AG04449 (cell line): ENCODE measurements at regions not wholly inside any gene's neighbourhood (a gene's known extent, or its start where the extent isn't known, plus 50 kb on each side); places are given as distances from the start of the nearest gene placed in this dataset.

ENCODE experiments used
- CTCF ChIA-PET: fragments of 350-600 bp; formaldehyde crosslinking; extraction: SDS; loops from one replicate; lab custom pipeline; 2021; ENCODE audit warnings: antibody characterized with exemption; lab: Yijun Ruan, JAX
- POLR2A ChIA-PET: fragments of 400-600, 350-600 bp; formaldehyde crosslinking; extraction: SDS; loops from one replicate; lab custom pipeline; 2020; ENCODE audit warnings: antibody characterized with exemption, inconsistent platforms; lab: Yijun Ruan, JAX
- DNase-seq: peaks from one replicate; pipeline ENCODE4 v3.0.0-alpha.2; 2010; ENCODE audit warnings: low read depth, low spot score
- H3K4me3 ChIP-seq: 2 replicates; pipeline ENCODE4 v1.5.1; 2011; ENCODE audit warnings: low read depth, mild to moderate bottlenecking, control low read depth, low read length
- TF ChIP-seq, protein P1 (sequence below): IDR thresholded peaks from one replicate; pipeline ENCODE4 v1.5.1; 2011; ENCODE audit warnings: mild to moderate bottlenecking, moderate library complexity, low read length, control low read depth, inconsistent platforms; ENCODE audit not compliant: insufficient read depth; ENCODE audit errors: missing control alignments

DNA sequence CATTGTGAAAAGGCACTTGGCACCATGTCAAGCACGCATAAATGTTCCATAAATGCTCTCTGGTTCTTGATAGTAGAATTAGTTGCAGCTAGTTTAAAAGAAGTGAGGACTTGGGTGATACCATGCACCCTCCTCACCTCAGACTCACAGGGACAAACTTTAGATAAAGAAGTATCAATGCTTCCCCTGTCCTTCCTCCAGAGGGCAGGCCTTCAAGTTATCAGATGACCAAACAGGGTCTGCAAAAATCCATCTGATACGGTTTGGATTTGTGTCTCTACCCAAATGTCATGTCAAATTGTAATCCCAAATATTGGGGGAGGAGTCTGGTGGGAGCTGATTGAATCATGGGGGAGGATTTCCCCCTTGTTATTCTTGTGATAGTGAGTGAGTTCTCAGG is 54.1 kb downstream of the C1QL2 start:
- H3K4me3 ChIP-seq = no peak overlapping the region
- ChIA-PET POLR2A (no interaction called here), CTCF (no interaction called here)
- TF ChIP-seq, protein P1, sequence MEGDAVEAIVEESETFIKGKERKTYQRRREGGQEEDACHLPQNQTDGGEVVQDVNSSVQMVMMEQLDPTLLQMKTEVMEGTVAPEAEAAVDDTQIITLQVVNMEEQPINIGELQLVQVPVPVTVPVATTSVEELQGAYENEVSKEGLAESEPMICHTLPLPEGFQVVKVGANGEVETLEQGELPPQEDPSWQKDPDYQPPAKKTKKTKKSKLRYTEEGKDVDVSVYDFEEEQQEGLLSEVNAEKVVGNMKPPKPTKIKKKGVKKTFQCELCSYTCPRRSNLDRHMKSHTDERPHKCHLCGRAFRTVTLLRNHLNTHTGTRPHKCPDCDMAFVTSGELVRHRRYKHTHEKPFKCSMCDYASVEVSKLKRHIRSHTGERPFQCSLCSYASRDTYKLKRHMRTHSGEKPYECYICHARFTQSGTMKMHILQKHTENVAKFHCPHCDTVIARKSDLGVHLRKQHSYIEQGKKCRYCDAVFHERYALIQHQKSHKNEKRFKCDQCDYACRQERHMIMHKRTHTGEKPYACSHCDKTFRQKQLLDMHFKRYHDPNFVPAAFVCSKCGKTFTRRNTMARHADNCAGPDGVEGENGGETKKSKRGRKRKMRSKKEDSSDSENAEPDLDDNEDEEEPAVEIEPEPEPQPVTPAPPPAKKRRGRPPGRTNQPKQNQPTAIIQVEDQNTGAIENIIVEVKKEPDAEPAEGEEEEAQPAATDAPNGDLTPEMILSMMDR = no peak
- DNase-seq = no peak

DNA sequence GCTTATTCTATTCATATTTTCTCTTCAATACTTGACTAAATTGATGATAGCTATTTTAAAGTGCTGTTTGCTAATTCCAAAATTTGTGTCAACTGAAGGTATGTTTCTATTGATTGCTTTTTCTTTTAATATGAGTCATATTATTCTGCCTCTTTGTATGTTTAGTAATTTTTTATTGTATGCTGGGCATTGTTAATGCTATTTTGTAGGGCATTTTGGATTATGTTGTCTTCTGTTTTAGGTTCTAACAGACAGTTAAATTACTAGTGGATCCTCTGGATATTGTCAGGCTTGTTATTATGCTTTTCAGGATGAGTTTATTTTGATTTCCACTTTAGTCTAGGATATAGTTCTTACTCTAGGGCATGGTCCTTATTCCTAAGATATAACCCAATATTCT is 55.6 kb downstream of the C1QL2 start:
- TF ChIP-seq, protein P1 = no peak
- ChIA-PET CTCF (no interaction called here), POLR2A (no interaction called here)
- H3K4me3 ChIP-seq = no peak overlapping the region
- no peak for DNase-seq

DNA sequence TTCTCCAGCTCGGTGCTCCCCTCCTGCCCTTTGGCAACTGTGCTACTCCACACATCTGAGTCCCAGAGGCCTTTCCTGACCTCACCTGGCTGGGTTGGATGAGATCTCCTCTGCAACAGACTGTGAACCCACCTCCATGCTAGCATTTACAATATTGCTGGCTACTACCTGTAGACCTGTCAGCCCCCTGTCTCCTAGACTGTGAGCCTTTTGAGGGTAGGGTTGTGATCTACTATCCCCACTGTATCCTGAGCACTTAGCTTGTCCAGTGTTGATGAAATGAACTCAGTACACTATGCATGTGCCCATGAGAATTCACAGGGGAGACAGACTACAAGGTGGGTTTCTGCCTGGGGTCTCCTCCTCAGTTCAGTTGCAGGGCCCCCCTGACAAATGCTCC is 70.1 kb downstream of the C1QL2 start:
- no peak overlapping the region for H3K4me3 ChIP-seq
- CTCF ChIA-PET = no interaction called here
- POLR2A ChIA-PET = no interaction called here
- DNase-seq = no peak
- TF ChIP-seq, protein P1 = no peak

DNA sequence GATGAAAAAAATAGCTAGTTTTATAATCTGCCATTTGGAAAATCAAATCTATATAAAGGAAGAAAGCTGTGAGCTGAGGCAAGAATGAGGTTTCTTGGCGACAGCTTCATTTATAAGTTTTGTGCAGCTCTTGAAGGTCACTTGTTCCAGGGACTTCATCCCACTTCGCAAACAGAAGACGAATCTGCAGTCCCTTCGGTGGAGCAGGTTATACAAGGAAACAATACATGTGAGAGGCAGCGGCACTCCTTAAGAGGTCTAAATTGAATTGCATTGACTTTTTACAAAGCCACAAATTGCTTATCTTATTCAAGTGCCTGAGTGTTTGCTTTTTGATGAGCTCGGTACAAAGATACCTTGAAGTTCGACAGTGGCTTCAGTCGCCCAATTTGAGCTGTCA is 72.2 kb downstream of the C1QL2 start:
- TF ChIP-seq, protein P1 = no peak
- ChIA-PET POLR2A (no interaction called here), CTCF (interaction anchor here (0.6 kb wide), 1 partner anchor 67 kb away, joined by 4 read pairs; no protein-coding TSS in a partner anchor)
- H3K4me3 ChIP-seq = no peak overlapping the region
- no peak for DNase-seq

- H3K4me3 ChIP-seq = no peak overlapping the region
- TF ChIP-seq, protein P1 = no peak
- POLR2A ChIA-PET = no interaction called here
- CTCF ChIA-PET = no interaction called here
- DNase-seq = no peak
These were observed 72.9 kb downstream of the C1QL2 start for GRCh38 chr2:119085613-119086012.

DNA sequence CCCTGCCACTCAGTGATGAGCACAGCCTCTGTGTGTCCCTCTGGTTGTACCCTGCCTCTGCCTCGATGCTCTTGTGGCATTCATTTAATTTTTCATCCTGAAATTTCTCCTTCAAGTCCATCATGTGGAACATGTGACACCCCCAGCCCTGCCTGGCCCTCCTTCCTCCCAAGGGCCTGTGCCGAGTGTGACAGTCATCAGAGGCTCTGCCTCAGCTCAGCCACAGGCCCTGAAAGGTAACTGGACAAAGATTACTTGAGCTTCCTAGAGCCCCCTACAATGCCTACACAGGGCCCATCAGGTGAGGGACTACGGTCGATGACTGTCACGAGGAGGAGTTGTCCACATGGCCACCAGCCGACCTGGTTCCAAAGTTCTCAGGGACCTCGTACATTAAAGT is 75.1 kb downstream of the C1QL2 start:
- no peak for DNase-seq
- CTCF ChIA-PET = no interaction called here
- H3K4me3 ChIP-seq = no peak overlapping the region
- POLR2A ChIA-PET = no interaction called here
- TF ChIP-seq, protein P1 = no peak
